ENCODE measurements at regions not wholly inside any gene's neighbourhood (a gene's known extent, or its start where the extent isn't known, plus 50 kb on each side); places are given as distances from the start of the nearest gene placed in this dataset.
"Not testable (repeated sequence)": the region's sequence is repeated elsewhere in the genome, so short reads cannot be mapped to it uniquely, and the experiment has no call there.

DNA sequence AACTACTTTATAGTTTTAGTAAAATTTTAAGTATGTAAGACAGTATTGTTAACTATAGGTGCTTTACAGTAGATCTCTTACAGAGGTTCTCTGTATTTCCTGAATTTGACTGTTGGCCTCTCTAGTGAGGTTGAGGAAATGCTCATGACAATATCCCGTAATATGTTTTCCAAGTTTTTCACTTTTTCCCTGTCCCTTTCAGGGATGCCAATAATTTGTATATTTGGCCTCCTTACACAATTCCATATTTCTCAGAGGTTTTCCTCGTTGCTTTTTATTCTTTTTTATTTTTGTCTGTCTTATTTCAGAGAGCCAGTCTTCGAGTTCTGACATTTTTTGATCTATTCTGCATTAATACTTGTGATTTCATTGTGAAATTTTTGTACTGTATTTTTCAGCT, 233.7 kb upstream of the PDE3A start:
- no peak for DNase-seq

DNA sequence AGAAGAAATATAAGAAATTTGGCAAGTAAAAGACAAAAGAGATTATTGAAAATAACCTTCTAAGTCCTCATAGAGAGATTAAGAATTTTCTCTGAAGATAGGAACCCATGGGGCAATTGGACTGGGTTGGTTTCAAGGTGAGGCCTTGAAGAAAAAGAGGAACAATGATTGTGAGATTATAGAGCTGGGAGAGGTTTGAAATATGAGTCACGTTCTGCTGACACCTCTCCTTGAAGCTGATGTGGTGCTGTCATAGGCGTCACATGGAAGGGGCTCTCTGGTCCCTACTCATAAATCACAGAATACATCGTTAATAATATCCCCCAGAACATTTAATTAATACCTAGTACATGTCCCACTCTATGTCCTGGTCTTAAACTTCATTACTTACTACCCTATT, 227.6 kb upstream of the PDE3A start:
- no peak for DNase-seq
- in situ Hi-C loops (cut with HindIII; ENCODE audit: low pct_ligation_motif_present, low pct_unique_long_range_greater_than_20kb, low sequenced_read_pairs), result no loop called here

More for the DNA sequence above, 233.7 kb upstream of the PDE3A start:
- in situ Hi-C loops (cut with HindIII; ENCODE audit: low pct_ligation_motif_present, low pct_unique_long_range_greater_than_20kb, low sequenced_read_pairs), result no loop called here

DNA sequence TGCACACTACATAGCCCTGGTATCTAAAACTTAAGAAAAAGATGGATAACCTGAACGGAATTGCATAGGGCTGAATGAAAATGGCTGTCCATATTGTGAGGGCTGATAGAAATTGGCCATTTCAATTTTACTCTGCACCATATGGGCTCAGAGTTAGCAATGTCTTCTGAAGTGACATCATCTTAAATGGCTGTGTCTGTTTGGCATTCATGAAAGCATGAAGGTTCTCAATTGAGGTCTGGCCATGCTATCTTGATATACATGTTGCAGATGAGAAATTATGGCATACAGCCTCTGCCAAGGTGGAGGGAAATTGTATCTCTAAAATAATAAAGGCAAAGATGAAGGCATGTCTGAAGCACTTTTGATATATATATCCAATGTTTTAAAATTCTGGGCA, 226.0 kb upstream of the PDE3A start:
- in situ Hi-C loops (cut with HindIII; ENCODE audit: low pct_ligation_motif_present, low pct_unique_long_range_greater_than_20kb, low sequenced_read_pairs), result no loop called here
- no peak for DNase-seq

DNA sequence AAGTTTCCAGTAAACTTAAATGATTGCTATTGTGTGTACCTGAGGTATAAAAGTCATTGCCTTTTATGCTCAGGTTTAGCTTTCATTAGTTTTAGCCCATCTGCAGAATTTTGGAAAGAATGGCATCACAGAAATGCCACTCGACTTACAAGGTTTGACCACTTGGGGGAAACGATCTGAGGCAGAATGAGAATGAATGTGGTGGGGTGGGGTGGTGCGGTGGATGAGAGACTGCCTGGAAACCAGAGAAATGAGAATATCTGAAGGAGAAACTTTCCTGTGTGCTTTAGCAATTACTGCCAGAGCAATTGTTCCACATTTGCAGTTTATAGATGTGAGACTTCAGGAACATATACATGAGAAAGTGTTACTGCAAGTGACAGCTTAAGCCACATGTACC, 225.4 kb upstream of the PDE3A start:
- no peak for DNase-seq
- in situ Hi-C loops (cut with HindIII; ENCODE audit: low pct_ligation_motif_present, low pct_unique_long_range_greater_than_20kb, low sequenced_read_pairs), result no loop called here

DNA sequence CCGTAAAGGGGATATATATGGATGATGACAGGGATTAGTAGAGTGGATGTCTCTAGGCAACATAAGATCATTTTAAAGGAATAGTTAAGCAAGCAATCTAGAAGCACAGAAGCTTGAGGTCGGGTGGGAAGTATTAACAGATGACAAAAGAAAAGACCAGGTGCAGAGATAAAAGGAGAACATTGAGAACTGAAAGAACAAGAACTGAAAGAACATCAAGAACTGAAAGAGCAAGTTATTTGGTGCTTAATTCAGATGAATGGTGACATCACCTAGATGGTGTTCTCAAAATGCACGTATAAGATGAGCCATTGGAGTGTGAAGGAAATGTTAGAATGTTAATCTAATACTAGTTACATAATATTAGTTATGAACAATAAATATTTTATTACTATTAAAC, 224.0 kb upstream of the PDE3A start:
- DNase-seq, result no peak
- in situ Hi-C loops (cut with HindIII; ENCODE audit: low pct_ligation_motif_present, low pct_unique_long_range_greater_than_20kb, low sequenced_read_pairs), result no loop called here

DNA sequence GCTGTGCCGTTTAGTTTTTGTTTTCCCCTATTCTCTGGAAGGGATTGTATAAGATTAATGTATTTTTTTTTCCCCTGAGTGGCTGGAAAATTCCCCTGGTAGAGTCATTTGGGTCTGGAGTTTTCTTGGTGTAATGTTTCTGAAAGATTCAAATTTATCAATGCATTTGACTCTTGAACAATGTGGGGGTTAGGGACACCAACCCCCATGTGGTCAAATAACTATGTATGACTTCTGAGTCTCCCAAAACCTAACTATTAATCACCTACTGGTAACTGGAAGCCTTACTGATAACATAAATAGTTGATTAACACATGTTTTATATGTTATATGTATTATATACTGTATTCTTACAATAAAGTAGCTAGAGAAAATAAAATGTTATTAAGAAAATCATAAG, 220.1 kb upstream of the PDE3A start:
- no peak for DNase-seq
- in situ Hi-C loops (cut with HindIII; ENCODE audit: low pct_ligation_motif_present, low pct_unique_long_range_greater_than_20kb, low sequenced_read_pairs), result no loop called here

DNA sequence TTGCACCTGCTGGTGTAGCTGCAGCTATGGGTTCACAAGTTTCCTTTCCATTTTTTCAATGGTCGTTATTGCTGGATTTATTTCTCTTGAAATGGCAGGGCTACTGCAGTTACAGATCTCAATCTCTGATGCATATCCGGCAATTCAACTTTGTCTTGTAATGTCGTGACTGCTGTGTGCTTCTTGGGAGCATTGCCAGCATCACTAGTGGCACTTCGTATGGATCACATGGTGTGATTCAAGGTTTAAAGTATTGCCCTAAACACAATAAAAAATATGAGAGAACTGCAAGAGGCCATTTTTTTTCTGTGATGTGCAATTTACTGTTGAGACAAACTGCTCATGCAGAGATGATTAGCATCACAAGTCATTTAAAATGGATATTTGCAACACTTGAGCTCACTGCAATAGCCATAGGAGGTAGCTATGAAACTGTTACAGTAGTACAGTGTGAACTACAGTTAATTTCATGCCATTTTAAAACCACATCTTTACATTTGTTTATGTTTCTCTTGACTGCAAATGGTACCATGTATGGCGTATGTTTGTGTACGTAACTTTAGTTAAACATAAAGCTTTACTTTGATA, 217.4 kb upstream of the PDE3A start:
- no peak for DNase-seq
- in situ Hi-C loops (cut with HindIII; ENCODE audit: low pct_ligation_motif_present, low pct_unique_long_range_greater_than_20kb, low sequenced_read_pairs), result no loop called here

DNA sequence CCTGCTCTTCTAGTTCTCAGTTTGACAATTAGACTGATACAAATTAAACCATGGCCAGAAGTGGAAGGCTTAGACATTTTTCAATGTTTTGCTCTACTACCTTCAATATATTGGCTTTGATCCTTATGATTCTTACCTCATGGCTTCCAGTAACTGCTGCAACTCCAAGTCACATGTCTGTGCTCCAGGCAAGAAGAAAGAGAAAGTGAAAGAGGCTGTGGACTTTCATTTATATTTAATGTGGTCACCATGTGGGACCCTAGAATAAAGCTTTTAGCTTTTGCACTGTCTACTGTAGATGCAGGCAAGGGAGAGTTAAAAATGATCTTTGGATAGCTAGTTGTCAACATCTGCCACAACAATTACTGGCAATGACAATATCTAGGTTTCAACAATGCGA, 214.3 kb upstream of the PDE3A start:
- in situ Hi-C loops (cut with HindIII; ENCODE audit: low pct_ligation_motif_present, low pct_unique_long_range_greater_than_20kb, low sequenced_read_pairs), result no loop called here

DNA sequence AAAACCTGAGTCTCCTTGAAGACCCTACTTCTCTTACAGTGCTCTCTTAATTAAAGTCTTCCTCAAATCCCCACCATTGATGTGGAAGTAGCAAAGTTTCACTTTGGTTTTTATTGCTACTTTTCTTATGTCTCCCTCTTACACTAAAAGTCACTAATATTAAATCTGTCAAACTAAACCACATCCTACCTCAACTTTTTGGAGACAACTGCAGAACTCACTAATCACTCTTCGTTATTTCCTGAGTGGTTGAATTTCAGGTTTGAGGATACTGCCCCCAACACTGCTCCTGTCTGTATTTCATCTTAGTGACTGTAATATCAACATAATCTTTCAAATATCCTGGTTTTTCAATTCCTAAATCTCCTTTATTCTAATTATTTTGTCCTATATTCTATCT, 213.0 kb upstream of the PDE3A start:
- in situ Hi-C loops (cut with HindIII; ENCODE audit: low pct_ligation_motif_present, low pct_unique_long_range_greater_than_20kb, low sequenced_read_pairs), result no loop called here

More for the DNA sequence above, 214.3 kb upstream of the PDE3A start:
- DNase-seq, result peak; percentile 23

DNA sequence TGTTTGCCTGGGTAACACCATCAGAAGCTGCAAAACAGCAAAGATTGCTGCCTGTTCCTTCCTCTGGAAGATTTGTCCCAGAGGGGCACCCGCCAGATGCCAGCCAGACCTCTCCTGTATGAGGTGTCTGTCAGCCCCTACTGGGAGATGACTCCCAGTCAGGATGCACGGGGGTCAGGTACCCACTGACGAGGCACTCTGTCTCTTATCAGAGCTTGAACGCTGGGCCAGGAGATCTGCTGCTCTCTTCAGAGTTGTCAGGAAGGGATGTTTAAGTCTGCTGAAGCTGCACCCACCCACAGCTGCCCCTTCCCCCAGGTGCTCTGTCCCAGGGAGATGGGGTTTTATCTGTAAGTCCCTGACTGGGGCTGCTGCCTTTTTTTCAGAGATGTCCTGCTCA, 207.4 kb upstream of the PDE3A start:
- in situ Hi-C loops (cut with HindIII; ENCODE audit: low pct_ligation_motif_present, low pct_unique_long_range_greater_than_20kb, low sequenced_read_pairs); DNase-seq: not testable (repeated sequence)

More for the DNA sequence above, 213.0 kb upstream of the PDE3A start:
- no peak for DNase-seq

DNA sequence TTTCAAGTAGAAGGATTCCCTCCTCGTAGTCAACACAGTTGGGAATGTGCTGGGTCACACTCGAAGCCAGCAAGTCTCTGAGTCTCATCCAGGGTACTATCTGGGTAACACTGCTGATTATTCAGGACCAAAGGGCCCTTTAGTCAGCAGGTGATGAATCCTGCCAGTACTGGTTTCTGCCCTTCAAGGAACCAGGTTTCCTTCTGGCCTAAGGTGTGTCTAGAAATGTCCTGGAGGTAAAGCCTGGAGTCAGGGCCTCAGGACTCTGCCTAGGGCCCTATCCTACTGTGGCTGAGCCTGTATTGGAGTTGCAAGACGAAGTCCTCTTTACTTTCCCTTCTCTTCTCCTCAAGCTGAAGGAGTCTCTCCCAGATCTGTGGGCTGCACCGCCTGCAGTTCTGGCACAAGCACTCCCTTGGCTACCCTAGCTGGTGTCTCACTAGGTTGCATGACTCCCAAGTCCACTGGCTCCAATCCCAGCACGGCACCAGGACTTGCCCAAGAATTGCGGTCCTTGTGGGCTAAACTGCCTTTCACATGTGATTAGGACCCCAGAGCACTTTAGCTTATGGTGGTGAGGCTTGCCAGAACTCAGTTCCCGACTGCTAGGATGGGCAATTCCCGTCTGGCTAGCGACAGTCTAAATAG, 193.7 kb upstream of the PDE3A start:
- in situ Hi-C loops (cut with HindIII; ENCODE audit: low pct_ligation_motif_present, low pct_unique_long_range_greater_than_20kb, low sequenced_read_pairs), result no loop called here

DNA sequence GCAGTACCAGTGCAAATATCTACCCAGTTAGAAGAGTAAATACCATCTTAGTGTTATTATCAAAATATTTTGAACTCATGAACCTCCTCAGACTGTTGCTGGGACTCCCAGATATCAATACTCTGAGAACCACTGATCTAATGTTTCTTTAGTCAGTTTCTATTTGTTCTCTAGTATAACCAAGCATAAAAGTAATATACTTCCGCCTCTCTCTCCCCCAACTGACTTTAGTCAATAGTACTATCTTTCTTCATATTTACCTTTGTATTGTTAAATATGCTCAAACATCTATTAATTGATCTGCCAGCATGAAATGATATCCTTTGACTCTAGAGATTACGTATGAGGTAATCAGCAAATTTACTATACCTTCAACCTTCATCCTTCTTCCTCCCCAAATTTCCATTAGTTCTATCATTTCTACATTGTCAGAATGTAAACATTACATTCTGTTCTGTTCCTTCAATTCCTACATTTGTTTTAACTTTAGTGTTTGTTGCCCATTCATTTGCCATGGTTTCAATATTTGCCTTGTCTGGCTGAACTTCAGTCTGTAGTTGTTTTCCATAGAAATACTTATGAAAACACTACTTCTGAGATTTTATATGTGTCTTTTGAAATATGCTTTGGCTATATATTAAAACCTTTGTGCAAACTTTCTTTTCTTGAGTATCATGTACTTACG, 192.5 kb upstream of the PDE3A start:
- DNase-seq, result no peak
- in situ Hi-C loops (cut with HindIII; ENCODE audit: low pct_ligation_motif_present, low pct_unique_long_range_greater_than_20kb, low sequenced_read_pairs), result no loop called here

More for the DNA sequence above, 193.7 kb upstream of the PDE3A start:
- no peak for DNase-seq

DNA sequence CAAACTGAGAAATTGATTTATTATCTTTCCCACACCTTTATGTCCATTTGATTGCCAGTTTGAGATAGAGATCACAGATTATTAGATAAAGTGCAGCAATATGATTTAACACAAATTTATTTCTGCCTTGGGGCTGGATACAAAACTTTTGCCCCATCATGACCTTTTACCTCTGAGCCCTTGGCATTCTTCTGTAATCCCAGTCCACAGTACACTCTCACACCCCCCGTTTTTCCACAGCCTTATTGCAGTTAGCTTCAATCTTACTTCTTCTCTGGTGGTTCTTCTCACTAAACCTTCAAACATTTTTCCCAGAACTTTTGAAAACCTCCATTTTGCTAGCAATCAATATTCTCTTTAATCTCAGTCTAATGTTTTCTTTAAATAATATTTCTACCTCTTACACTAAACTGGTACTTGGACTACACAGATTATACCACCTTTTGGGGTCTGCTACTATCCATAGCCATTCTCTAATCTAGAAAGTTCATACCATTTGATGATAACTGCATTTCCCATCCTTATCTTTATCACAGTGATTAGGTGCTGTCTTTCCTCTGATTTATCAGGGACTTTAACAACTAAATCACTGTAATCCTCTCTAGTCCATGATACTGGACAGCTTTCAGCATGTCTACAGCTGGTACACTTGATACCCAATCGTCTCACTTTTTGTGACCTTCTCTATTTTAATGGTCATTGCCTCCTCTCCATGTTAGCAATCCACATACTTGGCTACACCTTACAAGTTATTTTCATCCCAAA, 186.7 kb upstream of the PDE3A start:
- DNase-seq, result no peak
- in situ Hi-C loops (cut with HindIII; ENCODE audit: low pct_ligation_motif_present, low pct_unique_long_range_greater_than_20kb, low sequenced_read_pairs), result no loop called here

DNA sequence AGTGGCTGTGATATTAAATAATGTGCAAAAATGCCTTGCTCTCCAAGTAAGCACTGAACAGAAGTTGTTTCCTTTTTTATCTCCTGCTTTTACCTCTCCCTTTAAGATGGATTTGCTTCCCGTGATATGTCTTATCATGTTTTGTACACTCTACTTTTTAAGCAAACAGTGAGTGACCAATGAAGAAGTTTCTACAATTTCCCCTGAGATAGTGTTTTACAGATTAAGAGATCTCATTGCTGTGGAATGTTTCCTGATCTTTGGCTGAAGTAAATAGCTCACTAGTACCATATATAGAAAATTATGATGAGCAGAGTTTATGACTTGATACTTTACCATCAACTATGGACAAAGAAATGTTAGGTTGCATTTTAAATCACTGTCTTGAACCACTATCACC, 184.8 kb upstream of the PDE3A start:
- DNase-seq, result no peak
- in situ Hi-C loops (cut with HindIII; ENCODE audit: low pct_ligation_motif_present, low pct_unique_long_range_greater_than_20kb, low sequenced_read_pairs), result no loop called here

DNA sequence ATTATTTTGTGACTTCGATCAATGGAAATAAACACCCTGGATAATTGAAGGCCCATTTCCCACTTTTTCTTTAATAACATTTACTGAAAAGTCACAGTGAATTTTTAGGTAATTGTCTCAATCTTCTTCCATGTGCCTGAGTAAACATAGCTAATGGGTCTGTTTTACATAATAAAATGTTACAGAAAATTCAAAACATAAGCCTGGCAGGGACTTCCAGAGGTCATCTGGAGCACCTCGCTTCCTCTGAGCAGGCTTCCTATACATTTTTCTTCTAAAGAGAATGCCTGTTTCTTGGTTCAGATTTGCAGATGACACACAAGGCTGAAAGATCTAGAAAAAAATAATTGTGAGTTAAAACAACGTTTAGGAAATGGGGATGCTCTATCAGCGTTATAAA, 183.8 kb upstream of the PDE3A start:
- in situ Hi-C loops (cut with HindIII; ENCODE audit: low pct_ligation_motif_present, low pct_unique_long_range_greater_than_20kb, low sequenced_read_pairs), result no loop called here
- no peak for DNase-seq

DNA sequence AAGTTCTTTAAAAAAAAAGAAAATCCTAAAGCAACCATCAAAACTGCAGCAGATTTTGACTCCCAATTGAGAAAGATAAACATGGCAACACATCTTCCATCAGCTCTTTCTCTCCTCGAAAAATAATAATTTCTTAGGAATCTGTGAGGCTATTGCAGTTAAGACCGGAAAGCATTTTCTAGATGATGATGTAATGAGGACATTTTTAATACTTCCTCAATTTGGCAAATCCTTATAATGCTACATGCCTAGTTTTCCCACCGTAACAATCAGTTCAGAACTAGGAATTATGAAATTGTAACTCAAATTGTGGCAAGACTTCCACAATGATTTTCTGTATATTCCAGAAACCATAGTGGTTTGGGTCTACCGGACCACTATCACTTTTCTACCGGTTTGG, 180.9 kb upstream of the PDE3A start:
- DNase-seq, result no peak
- in situ Hi-C loops (cut with HindIII; ENCODE audit: low pct_ligation_motif_present, low pct_unique_long_range_greater_than_20kb, low sequenced_read_pairs), result no loop called here

DNA sequence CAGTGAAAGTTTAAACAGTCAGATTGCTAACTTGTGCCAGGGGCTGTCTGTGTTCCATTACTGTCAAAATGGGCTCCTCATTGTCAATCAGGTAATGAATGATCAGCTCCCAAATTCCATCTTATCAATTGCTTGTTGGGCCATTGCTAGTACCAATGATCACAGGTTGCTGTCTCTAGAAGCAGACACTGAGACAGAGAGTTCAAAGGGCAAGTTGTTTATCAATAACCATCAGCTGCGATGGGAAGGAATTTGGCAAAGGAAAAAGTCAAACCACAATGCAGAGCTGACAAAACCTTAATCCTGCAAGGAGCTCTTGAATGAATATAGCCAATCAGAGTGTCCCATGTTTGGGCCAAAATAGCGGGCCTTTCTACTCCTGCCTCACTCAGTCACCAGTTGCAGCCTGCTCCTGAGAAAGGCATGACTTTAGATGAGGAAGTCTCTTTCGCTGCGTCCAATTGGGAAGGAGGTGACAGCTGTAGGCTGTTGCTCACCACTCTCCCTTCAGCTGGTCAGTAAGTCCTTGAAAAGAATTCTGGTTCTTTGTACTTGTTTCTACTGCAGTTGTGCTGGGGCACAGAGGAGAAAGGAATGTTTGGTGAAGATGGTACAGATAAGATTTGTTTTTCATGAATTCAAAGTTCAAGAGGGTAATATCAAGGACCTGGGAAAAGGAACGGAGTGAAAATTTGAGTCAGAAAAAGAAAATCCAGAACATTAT, 179.2 kb upstream of the PDE3A start:
- in situ Hi-C loops (cut with HindIII; ENCODE audit: low pct_ligation_motif_present, low pct_unique_long_range_greater_than_20kb, low sequenced_read_pairs), result no loop called here
- no peak for DNase-seq

DNA sequence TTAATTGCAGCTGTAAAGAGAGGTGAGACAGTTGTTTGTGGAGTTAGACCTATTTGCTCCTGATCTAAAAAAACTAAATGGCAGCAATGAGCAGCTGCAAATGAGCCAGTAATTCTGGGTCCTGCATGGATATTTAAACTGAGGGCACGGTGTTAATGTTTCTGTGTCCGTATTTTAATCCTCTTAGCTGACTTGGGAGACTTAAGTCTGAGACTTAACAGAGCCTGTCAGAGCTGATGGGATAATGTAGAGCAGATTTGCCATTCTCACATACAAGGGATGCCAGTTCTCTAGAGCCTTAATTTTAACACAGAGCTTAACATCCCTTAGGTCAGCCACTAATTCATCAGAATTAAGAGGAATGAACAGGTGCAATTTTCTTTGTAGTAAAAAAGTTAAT, 178.6 kb upstream of the PDE3A start:
- DNase-seq, result no peak
- in situ Hi-C loops (cut with HindIII; ENCODE audit: low pct_ligation_motif_present, low pct_unique_long_range_greater_than_20kb, low sequenced_read_pairs), result no loop called here

DNA sequence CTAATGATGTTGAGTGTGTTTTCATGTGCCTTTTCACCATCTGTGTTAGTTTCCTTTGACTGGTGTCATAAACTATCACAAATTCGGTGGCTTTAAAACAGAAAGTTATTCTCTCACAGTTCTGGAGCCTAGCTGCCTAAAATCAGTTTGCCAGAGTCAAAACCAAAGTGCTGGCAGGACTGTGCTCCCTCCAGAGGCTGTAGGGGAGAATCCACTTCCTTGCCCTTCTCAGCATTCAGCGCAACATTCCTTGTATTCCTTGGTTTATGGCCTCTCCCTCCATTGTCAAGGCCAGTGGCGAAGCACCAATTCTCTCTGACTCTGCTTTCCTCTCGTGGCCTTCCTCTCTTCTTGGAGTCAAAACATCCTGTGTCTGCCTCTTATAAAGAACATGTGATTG, 174.2 kb upstream of the PDE3A start:
- peak; percentile 8 for DNase-seq
- in situ Hi-C loops (cut with HindIII; ENCODE audit: low pct_ligation_motif_present, low pct_unique_long_range_greater_than_20kb, low sequenced_read_pairs), result no loop called here
